GM19463 (cell line): ENCODE measurements at regions not wholly inside any gene's neighbourhood (a gene's known extent, or its start where the extent isn't known, plus 50 kb on each side); places are given as distances from the start of the nearest gene placed in this dataset.
"Not testable (repeated sequence)": the region's sequence is repeated elsewhere in the genome, so short reads cannot be mapped to it uniquely, and the experiment has no call there.

ENCODE experiments used
- ATAC-seq: cut with Tn5 transposase; IDR thresholded peaks from one replicate; pipeline ENCODE4 v1.9.1; 2021; ENCODE audit warnings: mild to moderate bottlenecking, moderate library complexity; ENCODE audit not compliant: unreplicated experiment

DNA sequence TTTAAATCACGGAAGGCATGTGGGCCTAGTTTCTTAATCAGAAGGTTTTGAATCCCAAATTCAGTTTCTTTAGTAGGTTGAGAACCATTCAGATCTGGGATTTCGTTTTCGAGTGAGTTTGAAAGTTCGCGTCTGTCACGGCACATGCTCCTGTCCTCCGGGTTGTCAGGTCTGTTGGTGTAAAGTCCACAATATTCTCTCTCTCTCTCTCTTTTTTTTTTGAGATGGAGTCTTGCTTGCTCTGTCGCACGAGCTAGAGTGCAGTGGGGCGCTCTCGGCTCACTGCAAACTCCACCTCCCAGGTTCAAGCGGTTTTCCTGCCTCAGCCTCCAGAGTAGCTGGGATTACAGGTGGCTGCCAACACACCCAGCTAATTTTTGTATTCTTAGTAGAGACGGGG is 4390.6 kb upstream of the TPTE start:
- not testable (repeated sequence) for ATAC-seq

- ATAC-seq: not testable (repeated sequence)
Observed at GRCh38 chr21:6133373-6133772, 4388.0 kb upstream of the TPTE start.

DNA sequence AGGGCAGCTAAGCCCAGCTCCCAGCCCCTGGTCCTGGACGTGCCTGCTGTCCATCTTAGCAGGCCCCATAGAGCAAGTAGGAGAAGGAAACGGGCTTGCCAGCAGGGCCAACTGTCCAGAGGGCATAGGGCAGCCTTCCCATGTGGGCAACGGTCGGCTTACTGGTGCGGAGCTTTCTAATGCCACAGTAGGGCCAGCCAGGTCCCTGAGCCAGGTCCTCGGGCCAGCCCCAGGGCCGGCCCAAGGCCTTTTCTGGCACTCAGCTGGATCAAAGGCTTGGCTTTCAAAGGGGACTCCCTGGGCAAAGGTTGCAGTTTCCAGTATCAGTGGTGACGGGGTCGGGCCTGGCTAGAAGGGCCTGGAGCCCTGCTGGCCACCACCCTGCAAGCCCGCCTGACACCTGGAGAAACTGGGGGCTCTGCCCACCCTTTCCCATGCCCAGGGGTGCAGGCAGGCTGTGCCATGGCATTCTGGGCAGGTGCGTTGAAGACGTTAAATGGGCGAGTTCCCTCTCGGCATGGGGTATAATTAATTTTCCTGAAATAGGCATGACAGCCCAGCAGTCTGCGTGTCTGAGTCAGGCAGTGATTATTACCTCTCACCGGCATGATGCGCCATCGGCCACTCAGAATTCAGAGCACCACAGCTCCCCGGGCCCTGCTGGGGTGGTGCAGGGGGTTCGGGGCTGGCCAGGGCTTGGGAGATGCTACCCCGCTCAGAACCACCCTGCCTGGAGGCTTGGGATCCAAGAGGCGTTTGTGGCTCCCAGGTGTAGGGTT is 4387.3 kb upstream of the TPTE start:
- ATAC-seq: not testable (repeated sequence)

DNA sequence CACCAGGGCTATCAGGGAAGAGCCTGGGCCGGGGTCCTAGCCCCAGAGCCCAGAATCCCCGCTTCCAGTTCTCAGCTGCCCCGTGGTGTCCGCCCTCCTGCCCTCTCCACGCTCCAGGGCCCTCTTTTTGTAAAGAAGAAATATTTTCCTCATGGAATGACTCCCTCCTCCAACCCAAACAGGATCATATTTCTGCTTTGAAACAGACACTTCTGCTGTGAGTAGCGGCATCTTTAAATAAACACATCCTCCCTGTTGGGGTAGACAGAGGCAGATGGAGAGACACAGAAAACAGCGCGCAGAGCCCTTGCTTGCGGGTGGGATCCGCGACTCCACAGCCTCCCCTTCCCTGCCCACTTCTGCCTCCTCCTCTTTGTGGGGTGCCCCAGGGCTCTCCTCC is 4384.7 kb upstream of the TPTE start:
- ATAC-seq: not testable (repeated sequence)

DNA sequence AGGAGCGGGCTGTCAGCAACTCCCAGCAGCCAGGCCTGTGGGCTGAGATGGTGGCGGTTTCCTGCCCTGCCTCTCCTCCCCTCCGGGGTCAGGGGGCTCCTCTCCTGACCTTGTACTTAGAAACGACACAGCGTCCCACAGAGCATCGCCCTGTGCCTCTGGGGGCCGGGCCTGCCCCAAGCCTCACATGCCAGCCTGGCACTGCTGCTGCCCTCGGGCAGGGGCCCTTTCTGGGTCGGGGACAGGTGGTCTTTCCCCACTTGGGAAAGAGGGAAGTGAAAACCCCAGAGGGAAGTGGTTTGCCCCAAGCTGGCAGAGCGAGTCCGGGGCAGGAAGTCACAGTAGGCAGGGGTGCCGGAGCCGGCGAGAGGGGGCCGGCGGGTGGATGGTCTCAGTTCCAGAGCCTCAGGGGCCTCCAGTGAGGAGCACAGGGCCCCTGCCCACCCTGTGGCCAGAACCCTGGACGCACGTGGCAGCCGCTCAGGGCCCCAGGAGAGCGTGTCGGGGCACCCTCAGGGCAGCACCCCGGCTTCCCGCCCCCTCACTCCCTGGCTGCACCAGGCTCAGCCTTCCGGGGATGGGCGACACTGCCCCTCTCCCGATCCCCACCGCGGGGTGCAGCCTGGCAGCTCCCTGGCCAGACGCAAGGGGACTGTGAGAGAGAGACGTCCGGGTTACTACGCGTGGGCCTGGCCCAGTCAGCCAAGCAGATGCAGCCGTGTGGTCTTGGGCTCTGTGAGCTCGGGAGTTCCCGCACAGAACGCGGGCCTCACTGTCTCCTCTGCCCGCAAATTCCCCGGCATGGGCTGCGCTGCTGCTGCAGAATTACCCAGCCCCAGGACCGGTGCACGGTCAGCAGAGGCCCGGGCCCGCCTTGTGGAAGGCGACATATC is 4382.9 kb upstream of the TPTE start:
- peak; percentile 50 for ATAC-seq

- ATAC-seq: peak; percentile 40
Observed at GRCh38 chr21:6139331-6139730, 4382.1 kb upstream of the TPTE start.

GRCh38 chr21:6139862-6140261 is 4381.5 kb upstream of the TPTE start:
- not testable (repeated sequence) for ATAC-seq

GRCh38 chr21:6140467-6141137 is 4380.8 kb upstream of the TPTE start:
- not testable (repeated sequence) for ATAC-seq

GRCh38 chr21:6141138-6141474 is 4380.3 kb upstream of the TPTE start:
- not testable (repeated sequence) for ATAC-seq

DNA sequence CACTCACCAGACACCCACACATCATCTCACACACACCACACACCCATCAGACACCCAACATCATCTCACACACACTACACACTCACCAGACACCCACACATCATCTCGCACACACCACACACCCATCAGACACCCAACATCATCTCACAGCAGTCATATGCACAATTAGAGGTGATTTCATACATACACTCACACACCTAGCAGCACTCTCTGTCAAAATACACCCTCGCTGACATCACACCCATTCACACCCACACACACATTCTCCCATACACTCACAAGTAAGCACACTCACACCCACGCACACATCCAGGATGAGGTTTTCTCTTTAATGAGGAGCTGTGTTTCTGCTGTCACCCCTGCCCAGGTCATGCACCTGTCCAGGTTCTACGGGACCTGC is 4368.2 kb upstream of the TPTE start:
- ATAC-seq: not testable (repeated sequence)

DNA sequence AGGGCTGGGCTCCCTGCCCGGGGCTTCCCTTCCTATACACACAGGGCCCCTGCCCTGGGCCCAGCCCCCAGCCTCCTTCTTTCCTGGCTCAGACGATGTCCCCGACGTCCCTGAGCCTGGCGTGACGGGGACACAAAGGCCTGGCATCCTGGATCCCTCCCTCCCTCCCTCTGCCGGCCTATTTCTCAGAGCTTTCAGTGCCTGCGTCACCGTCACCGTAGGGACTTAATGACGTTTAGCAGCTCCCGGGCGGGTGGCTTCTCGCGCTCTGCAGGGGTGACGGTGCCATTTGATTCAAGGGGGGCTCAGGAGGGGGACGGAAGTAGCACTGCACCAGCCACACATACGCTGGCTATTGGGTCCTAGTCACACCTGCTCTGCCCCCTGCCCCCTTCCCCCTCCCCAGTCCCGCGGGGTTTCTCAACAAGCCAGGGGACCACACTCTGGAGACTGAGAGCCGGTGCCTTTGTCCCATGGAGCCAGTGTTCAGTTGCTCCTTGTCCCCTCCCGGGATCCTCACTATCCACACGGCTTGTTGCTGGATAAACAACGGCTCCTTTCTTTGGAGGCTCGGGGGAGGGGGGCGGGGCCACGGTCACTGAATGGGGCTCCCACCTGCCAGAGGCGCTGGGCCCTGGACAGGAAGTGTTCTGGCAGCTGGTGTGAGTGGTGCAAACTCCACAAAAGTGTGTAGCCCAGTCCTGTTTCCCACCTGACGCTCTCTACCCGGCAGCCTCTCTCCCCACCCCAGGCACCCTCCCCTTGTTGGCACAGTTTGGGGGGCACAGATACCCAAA is 4366.7 kb upstream of the TPTE start:
- ATAC-seq: not testable (repeated sequence)

- not testable (repeated sequence) for ATAC-seq
Observed at GRCh38 chr21:6156712-6157389, 4364.5 kb upstream of the TPTE start.

DNA sequence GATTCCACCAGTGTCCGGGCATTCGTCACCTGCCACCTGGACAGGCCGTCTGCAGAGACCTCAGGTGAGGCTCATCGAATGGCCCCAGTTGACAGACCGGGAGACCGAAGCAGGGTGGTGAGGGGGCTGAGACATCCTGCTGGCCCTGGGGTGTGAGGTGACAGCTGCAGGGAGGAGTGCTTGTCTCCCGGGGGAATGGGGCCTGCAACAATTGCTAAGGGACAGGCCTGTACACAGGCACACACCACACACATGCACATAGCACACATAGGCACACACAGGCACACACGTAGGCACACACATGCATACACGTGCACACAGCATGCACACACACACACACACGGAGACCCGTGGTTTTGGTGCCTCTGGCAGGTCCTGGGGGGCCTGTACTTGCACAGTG is 4363.9 kb upstream of the TPTE start:
- ATAC-seq: not testable (repeated sequence)

GRCh38 chr21:6158171-6158570 is 4363.2 kb upstream of the TPTE start:
- not testable (repeated sequence) for ATAC-seq
